Left lobe of liver (tissue), 2 donors: ENCODE measurements at regions not wholly inside any gene's neighbourhood (a gene's known extent, or its start where the extent isn't known, plus 50 kb on each side); places are given as distances from the start of the nearest gene placed in this dataset.
A peak's percentile ranks its signal among the peaks of the same experiment; 100 is the strongest.
"Not testable (repeated sequence)": the region's sequence is repeated elsewhere in the genome, so short reads cannot be mapped to it uniquely, and the experiment has no call there.

Source experiments
- ATAC-seq: fragments of 200-7000 bp; cut with Tn5 transposase; one replicate; pipeline ENCODE4 v1.9.1; 2020; ENCODE audit warnings: mild to moderate bottlenecking, moderate library complexity
- DNase-seq: peaks from one replicate; pipeline ENCODE4 v3.0.0-alpha.2; 2020; ENCODE audit warnings: low spot score
- donor health status: DM: no; HTN: no; CAD: no; lungs with moderate emphysema.
- donor health status: DM: no; HTN: yes; CAD: no.

DNA sequence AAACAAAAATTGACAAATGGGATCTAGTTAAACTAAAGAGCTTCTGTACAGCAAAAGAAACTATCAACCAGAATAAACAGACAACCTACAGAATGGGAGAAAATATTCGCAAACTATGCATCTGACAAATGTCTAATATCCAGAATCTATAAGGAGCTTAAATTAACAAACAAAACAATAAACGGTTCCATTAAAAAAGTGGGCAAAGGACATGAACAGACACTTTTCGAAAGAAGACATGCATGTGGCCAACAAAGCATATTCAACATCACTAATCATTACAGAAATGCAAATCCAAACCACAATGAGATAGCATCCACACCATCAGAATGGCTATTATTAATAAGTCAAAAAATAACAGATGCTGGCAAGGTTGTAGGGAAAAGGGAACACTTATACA lies 50.5 kb upstream of the MED13L start:
- not testable (repeated sequence) for ATAC-seq, DNase-seq

DNA sequence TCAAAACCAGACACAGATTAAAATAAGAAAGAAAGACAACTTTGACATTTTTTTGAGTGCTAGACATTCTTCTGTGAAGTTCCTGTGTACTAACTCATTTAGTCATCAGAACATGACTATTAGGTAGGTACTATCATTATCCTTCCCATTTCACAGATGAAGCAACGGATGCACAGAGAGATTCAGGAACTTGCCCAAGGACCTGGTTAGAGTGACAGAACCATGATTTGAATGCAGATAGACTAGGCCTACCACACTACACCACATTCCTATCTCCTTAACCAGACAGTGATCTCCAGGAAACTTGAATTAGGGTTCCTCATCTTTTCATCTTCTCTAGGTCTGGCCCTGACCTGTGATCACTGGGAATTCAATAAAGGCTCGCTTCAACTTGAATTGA lies 54.4 kb upstream of the MED13L start:
- ATAC-seq (no peak), DNase-seq (no peak)

DNA sequence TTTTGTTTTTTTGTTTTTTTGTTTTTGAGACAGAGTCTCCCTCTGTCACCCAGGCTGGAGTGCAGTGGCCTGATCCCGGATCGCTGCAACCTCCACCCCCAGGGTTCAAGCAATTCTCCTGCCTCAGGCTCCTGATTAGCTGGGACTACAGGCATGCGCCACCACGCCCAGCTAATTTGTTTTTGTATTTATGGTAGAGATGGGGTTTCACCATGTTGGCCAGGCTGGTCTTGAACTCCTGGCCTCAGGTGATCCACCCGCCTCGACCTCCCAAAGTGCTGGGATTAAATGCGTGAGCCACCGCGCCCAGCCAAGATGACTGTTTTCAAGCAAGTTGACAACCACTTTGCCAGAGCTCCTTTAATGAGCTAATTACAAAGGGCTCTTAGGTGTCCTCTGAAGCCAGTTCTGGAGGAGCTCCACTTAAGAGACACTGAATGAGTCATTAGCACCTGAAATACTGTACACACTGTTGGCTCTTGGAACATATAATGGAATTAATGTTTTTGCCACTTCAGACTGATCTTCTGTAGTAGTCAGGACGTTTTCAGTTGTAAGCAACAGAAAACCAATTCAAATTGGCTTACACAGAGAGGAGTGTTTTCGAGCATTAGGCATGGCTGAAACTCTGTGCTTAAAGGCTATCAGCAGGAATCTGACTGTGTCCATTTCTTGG lies 55.4 kb upstream of the MED13L start:
- ATAC-seq (no peak), DNase-seq (no peak)

DNA sequence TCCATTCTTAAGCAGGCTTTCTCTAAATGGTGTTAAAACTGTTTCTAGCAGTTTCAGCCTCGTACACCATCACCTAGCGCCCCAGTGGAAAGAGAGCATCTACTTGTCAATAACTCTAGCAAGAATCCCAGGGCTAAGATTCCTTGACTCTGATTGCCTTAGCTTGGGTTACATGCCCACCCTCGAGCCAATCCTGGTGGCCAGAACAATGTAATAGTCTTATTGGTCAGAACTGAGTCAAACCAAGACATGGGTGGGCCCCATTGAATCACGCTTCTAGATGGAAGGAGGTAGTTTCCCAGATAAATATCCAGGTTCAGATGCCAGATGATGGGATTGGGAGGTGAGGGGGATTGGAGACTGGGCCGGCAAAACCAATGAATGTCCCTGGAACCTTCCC lies 55.9 kb upstream of the MED13L start:
- ATAC-seq (no peak), DNase-seq (no peak)

DNA sequence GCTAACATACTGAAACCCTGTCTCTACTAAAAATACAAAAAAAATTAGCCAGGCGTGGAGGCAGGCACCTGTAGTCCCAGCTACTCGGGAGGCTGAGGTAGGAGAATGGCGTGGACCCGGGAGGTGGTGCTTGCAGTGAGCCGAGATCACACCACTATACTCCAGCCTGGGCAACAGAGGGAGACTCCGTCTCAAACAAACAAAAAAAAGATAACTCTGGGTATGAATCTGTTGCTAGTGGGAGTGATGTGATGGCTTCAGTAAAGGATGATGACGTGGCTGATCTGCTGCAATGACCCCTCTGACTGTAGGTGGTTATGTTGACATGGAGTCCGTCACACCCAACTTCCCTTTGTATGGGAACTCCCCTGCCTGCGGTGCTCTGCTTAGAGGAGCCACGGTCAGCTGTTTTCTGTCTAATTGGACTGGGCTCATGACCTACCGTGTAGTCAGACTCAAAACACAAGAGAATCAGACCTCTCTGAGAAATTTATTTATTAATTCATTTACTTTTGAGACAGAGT lies 59.1 kb upstream of the MED13L start:
- DNase-seq (no peak), ATAC-seq (no peak)

DNA sequence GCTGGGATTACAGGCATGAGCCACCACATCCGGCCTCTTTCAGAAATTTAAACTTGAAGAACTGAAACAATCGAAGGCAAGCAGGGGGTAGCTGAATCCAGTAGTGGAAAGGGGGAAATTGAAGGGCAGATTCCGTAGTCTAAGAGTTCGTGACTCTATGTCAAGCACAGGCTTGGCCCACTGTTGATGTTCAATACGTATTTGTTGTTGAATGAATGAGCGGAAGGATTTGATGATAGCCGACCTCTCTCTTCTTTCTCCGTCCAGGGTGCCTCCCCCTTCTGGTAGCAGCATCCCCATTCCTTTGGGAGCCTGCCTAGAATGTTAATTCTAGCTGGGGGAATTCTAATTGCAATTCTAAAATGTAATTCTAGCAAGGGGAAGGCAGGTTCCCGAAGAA lies 59.8 kb upstream of the MED13L start:
- DNase-seq: no peak
- ATAC-seq: no peak

DNA sequence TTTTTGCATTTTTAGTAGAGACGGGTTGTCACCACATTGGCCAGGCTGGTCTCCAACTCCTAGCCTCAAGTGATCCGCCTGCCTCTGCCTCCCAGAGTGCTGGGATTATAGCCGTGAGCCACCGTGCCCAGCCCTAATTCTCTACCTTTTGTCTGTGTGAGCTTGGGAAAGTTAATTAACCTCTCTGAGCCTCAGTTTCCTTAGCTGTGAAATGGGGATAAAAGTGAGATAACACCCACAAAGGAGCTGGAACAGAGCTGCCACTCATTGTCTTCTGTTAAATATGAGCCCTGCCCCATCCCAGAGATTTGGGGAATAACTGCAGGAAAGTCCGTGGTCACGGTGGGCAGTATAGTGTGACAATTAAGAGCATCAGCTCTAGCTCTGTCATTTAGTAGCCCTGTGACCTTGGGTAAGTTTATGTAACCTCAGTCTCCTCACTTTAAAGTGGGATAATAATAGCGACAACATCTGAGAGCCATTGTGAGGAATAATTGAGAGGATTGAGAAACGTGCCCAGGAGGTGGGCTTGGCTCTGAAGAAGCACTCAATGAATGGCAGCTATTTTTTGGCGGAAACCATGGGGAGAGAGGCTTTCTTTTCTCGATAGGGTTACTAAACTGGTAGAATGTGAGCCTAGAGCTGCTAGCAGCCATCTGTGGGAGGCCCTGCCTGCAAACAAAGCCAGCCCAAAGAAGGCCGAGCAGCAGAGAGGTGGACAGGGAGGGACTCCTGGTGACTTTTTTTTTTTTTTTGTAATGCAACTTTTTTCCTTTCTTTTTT lies 60.8 kb upstream of the MED13L start:
- ATAC-seq (no peak), DNase-seq (no peak)

DNA sequence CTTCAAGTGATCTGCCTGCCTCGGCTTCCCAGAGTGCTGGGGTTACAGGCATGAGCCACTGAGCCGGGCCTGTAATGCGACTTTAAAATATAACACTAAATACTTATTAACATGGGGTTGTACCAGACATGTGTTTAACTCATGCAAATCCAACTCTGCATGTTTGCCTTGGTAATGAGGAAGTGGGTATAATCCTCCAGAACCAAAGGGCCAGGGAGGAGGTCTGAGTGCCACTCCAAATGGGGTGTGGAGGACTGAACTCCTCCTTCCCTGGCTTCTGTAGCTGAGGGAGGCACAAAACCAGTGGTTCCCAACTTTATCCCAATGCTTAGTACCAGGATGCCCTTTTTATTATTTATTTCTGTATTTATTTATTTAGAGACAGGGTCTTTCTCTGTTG lies 61.6 kb upstream of the MED13L start:
- ATAC-seq: no peak
- DNase-seq: no peak

DNA sequence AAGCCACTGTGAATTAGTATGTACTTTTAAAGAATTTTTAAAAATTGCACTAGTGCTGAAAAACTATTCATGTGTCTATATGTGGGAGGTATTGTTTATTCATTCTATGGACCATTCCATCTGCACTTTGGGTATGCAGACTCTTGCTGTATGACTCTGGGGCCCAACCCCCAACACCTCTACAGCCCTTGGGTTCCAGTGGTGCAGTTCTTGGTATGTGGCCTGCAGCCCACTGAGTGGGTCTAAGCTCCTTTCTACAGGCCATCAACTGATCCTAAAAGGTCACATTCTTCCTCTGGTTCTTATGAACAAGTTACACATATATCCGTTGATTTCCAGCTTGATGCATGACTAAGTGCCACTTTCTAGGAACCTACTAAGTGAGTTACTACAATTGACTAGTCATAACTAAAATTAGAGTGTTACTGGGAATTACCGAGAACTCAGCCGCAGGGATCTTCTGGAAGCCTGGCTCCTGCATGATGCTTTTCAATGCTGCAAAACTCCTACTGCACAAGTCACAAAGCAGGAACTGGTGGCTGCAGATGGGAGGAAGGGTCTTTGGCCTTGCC lies 62.4 kb upstream of the MED13L start:
- DNase-seq (no peak), ATAC-seq (no peak)

DNA sequence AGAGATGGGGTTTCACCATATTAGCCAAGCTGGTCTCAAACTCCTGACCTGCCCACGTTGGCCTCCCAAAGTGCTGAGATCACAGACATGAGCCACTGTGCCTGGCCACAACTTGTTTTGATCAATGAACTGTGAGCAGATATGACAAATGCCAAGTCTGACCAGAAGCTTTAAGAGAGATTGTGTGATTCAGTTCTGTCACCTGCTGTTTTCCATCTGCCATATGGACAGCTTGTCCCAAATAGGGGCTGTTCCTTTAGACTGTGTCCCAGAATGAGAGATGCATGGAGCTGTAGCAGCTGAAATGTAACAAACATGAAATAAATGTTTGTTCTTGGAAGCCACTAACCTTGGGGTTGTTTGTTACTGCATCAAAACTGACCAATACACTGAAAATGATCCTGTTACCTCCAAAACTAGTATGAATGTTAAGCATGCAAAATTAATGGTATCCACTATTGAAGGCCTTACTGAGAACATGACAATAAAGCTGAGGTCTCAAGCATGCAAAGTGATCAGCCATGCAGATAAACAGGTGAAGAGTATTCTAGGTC lies 65.9 kb upstream of the MED13L start:
- no peak for DNase-seq
- no peak for ATAC-seq

DNA sequence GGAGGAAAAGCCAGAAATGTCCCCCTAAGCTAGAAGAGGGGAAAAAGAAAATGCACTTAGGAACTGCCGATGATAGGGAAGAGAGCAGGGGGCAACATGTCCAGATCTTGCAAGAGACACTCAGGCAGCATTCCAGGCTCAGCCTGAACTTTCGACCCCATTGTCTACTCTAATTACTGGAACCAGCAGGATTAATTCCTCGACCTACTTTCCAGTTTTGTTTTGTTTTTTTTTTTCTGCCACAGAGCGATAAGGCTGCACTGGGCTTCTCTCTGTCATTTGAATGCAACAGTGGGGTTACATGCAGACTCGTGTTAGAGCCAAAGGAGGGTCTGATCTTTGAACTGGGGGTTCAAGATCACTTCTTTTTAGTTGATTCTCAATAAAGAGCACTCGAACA lies 68.7 kb upstream of the MED13L start:
- DNase-seq (no peak), ATAC-seq (peak; percentile 43)

DNA sequence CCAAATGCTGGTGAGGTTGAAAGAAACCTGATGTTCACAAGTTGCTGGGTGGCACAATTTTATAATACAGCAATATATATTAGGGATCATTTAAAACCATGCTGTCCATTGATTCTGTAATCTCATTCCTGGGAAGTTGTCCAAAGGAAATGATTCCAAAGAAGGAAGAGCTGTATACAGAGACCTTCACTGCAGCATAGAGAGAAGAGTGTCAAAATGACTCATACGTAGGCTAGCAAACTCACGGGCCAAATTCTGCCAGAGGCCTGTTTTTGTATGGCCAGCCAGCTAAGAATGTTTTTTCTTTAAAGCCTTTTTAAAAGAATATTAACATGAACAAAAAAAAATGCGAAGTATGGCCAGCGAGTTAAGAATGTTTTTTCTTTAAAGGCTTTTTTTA lies 69.2 kb upstream of the MED13L start:
- ATAC-seq: peak; percentile 85
- DNase-seq: no peak

DNA sequence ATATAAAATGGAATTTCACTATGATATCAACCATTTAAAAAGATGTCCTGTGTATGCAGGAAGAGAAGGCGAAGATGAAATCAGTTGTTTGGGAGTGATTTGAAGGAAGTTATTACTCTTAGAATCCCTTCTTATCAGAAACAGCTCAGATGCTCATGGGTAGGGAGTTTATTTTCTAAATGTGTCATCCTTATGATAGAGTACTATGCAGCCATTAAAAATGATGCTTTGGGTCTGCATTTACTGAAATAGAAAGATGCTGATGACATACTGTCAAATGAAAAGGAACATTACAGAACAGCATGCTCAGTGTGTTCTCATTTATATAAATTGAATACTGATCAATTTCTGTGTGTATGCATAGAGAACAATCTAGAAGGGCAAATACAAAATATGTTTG lies 69.8 kb upstream of the MED13L start:
- DNase-seq: no peak
- ATAC-seq: no peak

DNA sequence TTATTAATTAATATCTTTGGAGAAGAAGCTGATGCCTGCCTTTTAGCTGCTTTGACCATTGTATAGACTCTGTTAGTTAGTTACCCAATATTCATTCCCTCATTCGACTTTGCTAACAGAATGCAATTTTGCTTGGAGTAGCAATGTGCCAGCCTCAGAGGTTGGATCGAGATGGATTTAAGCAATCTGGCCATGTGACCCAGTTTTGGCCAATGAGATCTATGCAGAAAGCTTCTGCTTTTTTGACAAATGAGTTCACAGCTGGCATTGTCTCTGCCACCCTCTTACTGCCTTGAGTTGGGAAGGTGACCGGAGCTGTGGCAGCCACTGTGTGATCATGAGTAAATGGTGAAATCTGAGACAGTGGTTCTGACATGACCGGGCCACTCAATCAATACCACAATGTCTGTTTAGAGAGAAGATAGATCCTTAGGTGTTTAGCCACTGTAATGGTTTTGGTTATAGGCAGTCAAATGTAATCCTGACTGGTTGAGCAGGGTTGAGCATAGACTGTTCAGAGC lies 74.9 kb upstream of the MED13L start:
- peak; percentile 50 for DNase-seq
- peak; percentile 7 for ATAC-seq

DNA sequence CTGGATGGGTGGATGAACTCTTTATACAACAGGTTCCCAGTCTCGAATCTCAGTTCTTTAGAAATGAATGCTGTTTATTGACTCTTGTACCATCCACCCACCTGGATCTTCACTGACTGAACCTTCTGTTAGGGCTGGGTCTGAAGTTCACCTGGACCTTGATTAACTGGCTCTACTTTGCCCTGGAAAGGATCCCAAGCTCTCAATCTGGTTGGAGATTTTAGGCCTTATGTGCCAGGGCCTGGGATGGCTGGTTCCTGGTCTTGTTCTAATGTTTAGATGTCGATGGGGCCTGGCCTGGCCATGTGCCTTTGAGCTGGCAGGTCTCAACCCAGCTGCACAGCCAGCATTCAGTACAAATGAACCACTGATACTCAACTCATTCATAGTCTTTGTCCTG lies 76.5 kb upstream of the MED13L start:
- ATAC-seq: peak; percentile 88
- DNase-seq: peak; percentile 94

DNA sequence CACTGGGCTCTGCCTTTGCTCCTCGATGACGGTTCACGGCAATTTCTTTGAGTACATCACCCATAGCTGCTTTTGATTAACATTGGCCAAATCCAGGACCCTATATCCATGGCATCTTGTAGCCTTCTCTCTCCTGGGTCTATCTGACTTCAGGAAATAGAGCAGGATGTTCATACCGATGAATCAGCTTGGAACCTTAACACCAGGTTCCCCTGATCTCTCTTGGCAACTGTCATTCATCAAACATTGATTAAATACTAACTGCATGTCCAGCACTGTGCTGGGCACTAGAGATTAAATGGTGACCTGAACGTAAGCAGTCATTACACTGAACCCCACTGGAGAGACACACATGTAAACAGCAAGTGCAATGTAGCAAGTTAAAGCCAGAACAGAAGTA lies 77.0 kb upstream of the MED13L start:
- DNase-seq (no peak), ATAC-seq (peak; percentile 5)

DNA sequence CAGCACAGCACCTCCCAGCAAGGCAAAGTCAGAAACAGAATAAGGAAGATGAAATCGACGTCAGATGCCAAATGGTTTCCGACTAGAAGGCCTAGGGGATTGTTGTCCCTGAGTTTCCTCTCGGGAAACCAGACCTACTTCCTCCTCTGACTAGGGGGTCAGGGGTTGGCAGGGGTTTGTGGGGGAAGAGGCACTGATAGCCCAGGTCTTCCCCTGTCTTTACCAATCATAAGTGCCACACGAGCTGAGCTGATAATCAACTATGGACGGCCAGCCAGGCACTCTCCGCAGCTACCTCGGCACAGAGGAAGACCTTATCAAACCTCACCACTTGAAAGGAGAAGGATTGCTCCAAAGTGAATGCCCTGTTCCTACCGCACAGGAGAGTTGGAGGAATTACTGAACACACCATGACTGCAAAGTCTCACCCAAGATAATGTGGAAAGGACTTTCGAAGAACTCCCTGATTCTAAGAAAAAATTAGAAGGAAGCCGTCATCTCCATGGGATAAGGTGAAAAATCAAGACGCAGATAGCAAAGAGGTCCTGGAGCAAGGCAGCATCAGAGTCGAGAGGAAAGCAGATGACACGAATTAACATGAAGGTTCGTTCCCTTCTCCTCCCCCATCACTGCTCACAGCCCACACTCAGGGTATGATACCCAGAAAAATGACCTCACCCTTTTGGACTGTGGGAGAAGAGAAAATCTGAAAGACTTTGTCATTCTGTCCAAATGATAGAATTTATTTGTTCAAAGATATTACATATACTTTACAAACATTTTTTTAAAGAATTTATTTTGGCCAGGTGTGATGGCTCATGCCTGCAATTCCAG lies 77.7 kb upstream of the MED13L start:
- no peak for DNase-seq
- no peak for ATAC-seq

DNA sequence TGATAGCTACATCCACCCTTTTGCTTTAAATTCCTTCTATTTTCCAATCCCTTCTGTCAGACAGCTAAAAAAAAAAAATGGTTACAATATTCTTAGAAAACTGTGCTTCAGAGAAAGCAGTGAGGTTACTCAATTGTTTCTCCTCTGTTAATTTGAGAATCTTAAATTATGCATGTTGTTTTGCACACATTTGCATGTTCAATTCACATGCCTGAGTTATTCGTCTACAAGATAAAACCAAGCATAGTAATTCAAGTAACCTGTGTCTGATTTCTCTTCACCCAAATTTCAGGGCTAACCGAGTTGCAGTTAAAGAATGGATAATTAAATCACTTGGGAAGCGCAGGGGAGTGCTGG lies 81.0 kb upstream of the MED13L start:
- ATAC-seq: no peak
- DNase-seq: no peak

DNA sequence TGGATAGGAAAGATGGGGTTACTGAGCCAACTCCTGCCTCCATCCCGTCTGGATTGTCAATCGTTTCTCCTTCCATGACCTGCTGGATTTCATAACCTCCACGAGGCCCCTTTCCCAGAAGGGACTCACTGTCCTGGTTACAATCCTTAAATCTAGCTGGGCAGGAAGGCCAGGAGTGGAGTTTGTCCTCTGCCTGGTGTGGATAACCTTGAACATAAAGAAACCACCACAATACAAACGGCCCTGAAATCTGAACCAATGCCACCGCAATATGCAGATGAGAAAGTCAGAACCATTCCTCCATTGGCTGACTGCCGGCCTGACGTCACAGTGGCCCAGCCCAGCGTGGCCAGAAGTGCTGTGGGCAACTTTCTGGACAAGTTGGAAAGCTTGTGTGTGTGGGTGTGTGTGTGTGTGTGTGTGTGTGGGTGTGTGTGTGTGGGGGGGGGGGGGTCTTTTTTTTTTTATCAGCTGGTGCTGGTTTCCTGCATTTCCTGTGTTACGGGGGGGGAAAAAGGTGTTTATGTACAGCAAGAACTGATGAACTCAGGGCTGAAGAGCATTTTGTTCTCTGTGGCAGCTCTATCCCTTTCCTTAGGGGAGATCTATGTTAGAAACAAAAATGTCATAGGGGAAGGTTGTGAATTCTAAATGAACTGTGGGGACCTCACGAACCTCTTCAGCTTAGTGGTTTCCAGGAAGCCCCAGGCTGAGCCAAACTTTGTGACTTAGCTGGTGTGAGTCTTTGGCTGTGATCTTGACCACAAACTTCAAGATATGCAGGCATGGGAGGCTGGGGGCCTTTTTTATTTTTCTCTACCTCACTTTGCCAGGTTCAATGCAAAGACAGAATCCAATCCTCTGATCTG lies 81.6 kb upstream of the MED13L start:
- ATAC-seq (peak; percentile 84), DNase-seq (peak; percentile 97)
